ENCODE measurements at regions not wholly inside any gene's neighbourhood (a gene's known extent, or its start where the extent isn't known, plus 50 kb on each side); places are given as distances from the start of the nearest gene placed in this dataset.
"Not testable (repeated sequence)": the region's sequence is repeated elsewhere in the genome, so short reads cannot be mapped to it uniquely, and the experiment has no call there.

DNA sequence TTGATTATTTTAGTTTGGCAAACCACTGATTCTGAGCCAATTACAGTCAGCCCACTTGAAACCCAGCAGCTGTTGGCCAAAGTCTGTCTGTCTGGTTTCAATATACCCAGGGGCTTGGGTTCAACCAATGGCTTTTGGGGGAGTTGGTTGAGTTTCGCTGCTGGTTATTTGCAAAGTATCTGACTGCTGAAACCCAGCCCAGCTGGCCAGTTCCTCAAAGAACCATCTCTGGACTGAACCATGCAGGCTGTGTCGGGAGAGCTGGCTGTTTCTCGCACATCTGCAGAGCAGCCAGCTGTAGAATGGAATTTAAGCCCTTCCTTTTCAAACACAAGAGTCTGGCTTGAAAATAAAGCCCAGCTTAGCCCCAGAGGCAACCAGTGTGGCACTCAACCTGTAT lies 66.0 kb upstream of the PAX7 start:
- no peak for DNase-seq

DNA sequence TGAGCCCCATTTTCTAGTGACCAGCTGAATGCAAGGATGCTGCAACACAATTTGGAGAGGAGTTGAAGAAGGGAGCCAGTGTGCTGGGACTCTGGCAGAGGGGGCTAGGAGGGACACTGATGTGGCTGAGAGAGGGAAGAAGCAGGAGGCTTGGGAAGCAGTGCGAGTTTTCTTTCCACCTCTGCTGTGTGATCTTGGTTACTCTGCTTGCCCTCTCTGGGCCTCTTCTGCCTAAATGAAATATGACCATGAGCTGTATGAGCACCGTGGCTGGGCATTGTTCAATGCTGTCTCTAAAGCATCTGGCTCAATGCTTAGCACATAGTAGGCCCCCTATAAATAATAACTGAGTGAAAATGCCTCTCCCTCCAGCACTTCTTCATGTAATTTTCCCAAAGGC lies 65.3 kb upstream of the PAX7 start:
- DNase-seq: no peak

DNA sequence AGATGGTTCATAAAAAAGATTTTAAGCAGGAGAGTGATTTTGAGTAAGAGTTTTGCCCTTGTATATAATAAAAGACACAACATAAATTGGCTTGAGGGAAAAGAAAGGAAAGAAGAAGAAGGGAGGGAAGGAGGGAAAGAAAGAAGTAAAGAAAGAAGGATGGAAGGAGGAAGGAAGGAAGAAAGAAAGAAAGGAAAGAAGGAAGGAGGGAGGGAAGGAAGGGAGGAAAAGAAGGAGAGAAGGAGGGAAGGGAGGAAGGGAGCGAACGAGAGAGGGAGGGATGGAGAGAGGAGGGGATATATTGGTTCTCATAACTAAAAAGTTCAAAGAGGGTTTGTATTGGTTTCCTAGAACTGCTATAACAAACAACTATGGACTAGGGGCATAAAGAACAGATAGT lies 62.2 kb upstream of the PAX7 start:
- no peak for DNase-seq

DNA sequence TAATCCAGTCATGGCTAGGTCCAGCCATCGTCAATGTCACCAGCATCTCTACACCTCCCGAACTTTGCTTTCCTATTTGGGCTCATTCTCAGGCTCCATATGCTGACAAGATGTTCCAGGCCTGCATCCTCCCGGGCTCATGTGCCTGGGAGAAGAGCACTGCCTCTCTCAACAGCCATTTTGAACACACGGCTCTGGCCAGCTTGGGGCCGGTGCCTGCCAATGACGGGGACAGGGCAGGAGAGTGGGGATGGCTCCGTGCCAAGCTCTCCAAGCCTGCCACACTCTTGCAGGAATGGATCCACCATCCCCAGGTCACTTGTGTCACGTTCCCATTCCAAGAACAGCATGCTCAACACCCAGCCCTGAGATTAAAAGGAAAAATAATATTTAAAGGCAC lies 61.4 kb upstream of the PAX7 start:
- DNase-seq: no peak

DNA sequence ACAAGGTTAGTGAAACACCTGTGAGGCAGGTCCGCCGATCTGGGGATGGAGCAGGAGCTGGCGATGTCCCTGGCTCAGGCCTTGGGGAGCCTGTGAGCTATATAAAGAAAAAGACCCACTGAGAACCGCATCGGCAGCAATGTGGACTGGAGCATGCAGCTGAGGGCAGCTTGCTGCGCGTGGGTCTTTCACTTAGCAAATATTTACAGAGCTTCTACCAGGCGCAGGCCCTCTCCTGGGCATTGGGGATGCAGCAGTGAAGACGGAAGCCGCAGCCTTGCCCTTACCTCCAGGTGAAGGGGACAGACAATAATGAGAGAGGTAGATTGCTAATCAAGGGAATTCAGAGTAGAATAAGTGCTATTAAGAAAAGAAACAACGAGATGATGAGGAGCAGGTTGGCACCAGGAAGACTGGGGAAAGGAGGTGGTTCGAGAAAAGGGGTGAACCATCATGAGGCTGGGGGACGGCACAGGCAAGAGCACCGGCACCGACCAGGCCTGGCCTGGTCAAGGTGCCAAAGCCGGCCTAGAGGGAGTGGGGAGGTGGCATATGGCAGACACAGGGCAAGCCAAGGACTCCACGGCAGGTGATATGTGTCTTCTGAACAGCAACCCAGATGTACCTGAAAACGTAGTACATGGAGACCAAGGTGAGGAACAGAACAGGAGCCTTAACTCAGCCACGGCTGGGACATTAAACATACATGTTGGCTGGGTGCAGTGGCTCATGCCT lies 60.7 kb upstream of the PAX7 start:
- no peak for DNase-seq

DNA sequence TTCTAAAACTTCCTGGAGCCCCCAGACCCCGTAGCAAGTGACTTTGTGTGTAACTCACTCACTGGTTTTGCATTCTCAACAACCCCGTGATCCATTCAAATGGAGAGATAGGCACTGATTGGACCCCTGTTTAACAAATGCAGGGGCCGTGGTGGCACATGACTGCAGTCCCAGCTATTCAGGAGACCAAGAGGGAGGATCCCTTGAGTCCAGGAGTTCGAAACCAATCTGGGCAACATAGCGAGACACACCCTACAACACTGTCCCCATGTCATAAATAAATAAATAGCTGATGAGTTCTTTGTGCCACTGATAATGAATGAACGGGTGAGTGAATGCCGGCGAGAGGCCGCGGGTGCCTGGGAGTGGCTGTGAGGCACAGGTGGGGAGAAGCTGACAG lies 59.4 kb upstream of the PAX7 start:
- DNase-seq: no peak

DNA sequence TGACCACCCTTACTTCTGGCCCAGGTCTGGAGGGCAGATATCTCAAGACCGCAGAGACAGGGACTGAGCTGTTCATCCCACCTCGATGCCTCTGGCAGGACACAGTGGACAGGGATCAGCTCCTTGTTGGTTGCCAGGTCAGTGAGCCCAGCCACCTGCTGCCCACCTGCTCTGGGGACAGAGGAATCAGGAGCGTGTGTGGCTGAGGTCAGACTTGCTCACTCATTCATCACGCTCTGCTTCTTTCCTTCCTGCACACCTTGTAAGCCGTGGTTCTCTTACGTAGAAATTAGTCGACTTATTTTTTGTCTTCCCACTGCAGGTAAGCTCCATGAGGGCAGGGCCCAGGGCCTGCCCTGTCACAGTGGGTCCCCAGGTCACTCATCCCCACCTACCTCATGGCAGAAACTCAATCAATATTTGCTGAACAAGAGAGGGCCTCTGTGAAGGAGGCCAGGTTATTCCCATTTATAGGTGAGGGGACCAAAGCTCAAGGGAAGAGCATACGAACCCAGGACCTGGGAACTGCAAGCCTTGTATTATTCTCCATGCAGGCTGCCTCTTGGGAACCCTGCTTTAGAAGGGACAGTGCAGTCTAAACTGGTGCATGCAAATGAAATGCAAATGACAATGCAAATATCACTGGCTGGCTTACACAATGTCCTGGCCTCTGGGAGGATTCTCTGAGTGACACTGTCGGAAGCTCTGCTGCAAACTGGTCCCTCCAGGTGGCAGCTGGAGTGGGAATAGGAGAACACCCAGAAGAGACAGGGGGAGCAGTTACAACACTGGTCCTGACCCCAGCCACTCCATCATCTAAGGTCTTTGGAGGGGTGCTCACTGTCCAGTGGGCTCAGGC lies 58.4 kb upstream of the PAX7 start:
- DNase-seq: no peak

DNA sequence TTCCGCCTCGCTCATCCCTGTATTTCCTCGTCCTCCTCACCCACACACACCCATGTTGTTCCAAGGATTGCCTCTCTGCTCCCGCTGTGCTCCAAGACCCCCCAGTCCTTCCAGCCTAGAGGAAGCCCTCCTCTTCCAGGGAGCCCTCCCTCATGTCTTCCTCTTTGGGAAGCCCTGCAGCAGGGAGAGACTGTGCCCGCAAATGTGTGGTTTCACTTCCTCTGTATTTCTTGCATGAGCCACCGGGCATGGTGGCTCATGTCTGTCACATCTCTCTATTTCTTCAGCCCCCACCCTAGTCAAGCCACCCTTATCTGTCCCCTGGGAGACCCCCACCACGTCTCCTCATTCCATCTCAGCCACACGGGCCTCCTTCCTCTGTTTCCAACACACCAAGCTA lies 57.5 kb upstream of the PAX7 start:
- DNase-seq: no peak

DNA sequence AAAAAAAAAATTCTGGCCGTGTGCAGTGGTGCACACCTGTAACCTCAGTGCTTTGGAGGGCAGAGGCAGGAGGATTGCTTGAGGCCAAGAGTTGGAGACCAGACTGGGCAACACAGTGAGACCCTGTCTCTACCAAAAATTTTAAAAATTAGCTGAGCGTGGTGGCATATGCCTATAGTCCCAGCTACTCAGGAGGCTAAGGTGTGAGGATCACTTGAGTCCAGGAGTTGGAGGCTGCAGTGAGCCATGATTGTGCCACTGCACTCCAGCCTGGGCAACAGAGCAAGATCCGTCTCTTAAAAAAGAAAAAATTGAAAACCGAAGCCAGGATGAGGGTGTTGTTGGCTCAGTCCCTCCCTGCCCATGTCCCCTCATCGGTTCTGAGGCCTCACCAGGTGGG lies 55.9 kb upstream of the PAX7 start:
- no peak for DNase-seq

DNA sequence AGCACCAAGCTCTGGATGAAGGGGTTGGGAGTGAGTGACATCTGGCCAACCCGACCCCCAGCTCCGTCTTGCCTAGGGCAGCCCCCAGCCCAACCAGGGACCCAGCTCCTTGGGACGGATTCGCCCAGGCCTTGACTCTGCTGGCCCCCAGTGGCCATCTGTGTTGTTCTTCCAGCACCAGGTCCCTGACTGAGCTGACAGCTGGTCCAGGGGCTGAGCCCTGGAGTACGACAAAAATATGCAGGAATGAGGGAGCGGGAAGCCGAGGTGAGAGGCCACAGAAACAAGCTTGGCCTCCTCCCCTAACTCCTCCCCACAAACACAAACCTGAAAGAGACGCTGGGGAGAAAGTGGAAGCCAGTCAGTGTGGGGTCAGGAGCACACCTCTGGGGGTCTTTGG lies 55.0 kb upstream of the PAX7 start:
- peak; percentile 13 for DNase-seq

DNA sequence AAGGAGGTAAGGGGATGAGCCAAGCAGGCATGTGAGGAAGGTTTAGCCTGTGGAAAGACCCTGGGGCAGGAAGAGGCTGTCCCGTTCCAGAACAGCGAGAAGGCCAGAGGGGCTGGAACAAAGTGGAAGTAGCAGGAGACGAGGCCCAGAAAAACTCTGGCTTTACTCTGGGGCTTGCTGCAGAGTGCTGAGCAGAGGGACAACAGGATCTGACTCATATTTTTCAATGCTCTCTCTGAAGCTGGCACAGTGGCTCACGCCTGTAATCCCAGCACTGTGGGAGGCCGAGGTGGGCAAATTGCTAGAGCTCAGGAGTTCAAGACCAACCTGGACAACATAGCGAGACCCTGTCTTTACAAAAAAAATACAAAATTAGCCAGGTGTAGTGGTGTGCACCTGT lies 52.4 kb upstream of the PAX7 start:
- DNase-seq: no peak

DNA sequence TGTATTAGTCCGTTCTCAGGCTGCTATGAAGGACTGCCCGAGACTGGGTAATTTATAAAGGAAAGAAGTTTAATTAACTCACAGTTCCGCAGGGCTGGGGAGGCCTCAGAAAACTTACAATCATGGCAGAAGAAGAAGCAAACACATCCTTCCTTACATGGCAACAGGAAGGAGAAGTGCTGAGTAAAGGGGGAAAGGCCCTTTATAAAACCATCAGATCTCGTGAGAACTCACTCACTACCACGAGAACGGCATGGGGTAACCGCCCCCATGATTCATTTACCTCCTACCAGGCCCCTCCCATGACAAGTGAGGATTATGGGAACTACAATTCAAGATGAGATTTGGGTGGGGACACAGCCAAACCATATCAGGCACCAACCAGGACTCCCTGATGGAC lies 51.4 kb upstream of the PAX7 start:
- not testable (repeated sequence) for DNase-seq

DNA sequence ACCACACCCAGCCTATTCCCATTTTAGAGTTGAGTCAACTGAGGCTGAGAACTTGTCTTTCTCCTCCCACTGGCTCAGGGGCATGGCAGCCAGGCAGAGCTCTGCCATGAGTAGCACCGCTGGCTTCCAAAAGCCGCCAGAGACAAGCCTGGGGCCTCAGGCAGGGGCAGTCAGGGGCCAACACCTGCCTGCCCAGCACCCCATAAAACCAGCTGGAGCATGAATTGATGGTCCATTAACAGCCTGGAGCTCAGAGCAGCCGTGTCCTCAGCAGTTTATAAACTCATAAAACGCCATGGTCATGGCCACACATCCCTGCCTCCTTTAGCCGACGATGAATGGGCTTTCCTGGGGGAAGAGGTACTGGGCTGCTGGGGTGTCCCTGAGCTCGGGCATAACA lies 50.6 kb upstream of the PAX7 start:
- no peak for DNase-seq

DNA sequence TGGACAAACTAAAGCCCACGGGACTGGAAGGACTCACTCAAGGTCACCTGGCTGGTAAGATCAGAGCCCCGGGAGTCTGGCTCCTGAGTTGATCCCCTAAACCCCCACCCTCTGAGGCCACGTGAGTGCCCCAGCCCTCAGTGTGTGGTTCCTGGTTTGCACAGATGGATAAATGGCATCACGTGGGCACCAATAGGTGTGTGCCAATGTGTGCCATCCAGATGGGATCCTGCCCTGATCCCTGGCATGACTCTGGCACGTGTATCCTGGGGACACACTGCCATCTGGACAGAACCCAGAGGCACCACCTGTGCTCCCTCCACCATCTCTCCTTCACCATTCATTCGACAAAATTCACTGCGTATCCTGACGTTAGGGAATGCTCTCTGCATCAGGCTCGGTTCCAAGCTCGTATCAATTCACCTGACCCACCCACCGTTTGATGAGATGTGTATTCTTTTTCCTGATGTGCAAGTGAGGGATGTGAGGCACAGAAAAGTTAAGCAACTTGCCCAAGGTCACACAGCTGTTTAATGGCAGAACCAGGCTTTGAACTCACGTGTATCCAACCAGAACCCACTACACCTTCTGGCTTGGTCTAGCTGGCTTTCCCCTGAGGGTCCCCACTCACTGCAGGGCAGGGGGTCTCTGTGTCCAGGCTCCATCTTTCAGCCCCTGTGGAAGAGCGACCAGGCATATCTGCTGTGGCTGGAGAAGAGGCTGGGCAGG lies 49.8 kb upstream of the PAX7 start:
- no peak for DNase-seq

Data from fibroblast of skin of right biceps (primary cell).